Muscle layer of duodenum (tissue), 2 donors: ENCODE measurements at regions not wholly inside any gene's neighbourhood (a gene's known extent, or its start where the extent isn't known, plus 50 kb on each side); places are given as distances from the start of the nearest gene placed in this dataset.

Experiments
- H3K27ac ChIP-seq: one replicate; pipeline ENCODE4 v1.7.0; 2013; ENCODE audit warnings: mild to moderate bottlenecking, low read length
- H3K27me3 ChIP-seq: one replicate; pipeline ENCODE4 v1.7.0; 2013; ENCODE audit warnings: low read depth, mild to moderate bottlenecking, control low read depth, low read length
- H3K36me3 ChIP-seq, 2 donors: one replicate each; pipeline ENCODE4 v1.7.0; 2013; ENCODE audit warnings: low read length in 2 of 2, control low read depth in 1 of 2, mild to moderate bottlenecking in 1 of 2; ENCODE audit not compliant: insufficient read depth in 2 of 2, control insufficient read depth in 1 of 2
- H3K4me1 ChIP-seq, 2 donors: one replicate each; pipeline ENCODE4 v1.7.0; 2013; ENCODE audit warnings: low read length in 2 of 2, mild to moderate bottlenecking in 2 of 2, control low read depth in 1 of 2, moderate library complexity in 1 of 2; ENCODE audit not compliant: insufficient read depth in 2 of 2, control insufficient read depth in 1 of 2
- H3K4me3 ChIP-seq, 2 donors: one replicate each; pipeline ENCODE4 v1.7.0; 2013; ENCODE audit warnings: low read length in 2 of 2, low read depth in 1 of 2, mild to moderate bottlenecking in 1 of 2
- H3K9me3 ChIP-seq, 2 donors: one replicate each; pipeline ENCODE4 v1.7.0; 2013; ENCODE audit warnings: low read length in 2 of 2, control low read depth in 1 of 2, mild to moderate bottlenecking in 1 of 2; ENCODE audit not compliant: control insufficient read depth in 1 of 2
- donor health status: healthy.

DNA sequence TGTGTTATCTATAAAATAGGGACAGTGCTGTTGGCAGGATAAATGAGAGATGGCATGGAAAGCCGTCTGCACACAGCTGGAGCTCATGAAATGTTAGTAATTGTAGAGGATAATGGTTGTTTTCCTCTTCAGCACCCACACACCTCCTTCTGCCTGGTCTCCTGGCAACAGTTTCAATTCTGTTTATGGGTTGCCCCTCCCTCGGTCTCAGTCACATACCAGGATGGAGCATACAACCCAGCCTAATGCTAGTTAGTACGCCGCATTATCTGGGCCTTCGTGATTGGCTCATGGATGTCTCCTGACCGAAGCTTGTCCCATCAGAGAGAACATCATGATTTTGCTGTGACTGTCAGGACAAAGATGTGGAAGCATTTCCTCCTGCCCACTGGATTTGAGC lies 126.2 kb upstream of the WSCD1 start:
- no peaks in the 10 kb centered on the region for H3K4me1 ChIP-seq
- no peak overlapping the region for H3K27ac ChIP-seq
- no peaks in the 10 kb centered on the region for H3K36me3 ChIP-seq
- peaks cover 0 to 7% of the 10 kb centered on the region in 2 donors for H3K9me3 ChIP-seq
- no peak overlapping the region for H3K4me3 ChIP-seq
- peaks cover 3% of the 10 kb centered on the region for H3K27me3 ChIP-seq

DNA sequence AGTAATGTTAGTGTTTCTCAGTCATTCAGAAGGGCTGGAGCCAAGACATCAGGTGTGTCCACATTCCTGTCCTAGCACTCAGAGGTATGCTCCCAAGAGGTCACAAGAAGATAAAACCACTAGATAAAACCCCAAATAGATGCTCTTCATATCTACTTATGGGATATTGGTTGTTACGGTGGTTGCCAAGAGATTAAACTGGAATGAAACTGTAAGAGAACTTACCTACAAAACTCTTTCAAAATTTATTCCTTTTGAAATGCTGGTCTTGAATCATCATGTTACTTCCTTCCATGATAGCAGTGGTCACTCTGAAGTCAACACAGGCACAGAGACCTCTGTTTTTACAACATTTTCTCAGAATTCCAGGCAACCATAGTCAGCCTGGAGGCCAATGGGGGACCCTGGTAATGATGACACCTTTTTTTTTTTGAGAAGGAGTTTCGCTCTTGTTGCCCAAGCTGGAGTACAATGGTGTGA lies 122.4 kb upstream of the WSCD1 start:
- H3K27ac ChIP-seq: no peak overlapping the region
- H3K27me3 ChIP-seq: no peaks in the 10 kb centered on the region
- H3K4me1 ChIP-seq: no peaks in the 10 kb centered on the region
- peaks cover 0 to 7% of the 10 kb centered on the region in 2 donors for H3K9me3 ChIP-seq
- no peak overlapping the region for H3K4me3 ChIP-seq
- no peaks in the 10 kb centered on the region for H3K36me3 ChIP-seq

GRCh38 chr17:5948811-5949210 lies 121.4 kb upstream of the WSCD1 start:
- no peaks in the 10 kb centered on the region for H3K36me3 ChIP-seq
- no peaks in the 10 kb centered on the region for H3K27me3 ChIP-seq
- H3K4me1 ChIP-seq: no peaks in the 10 kb centered on the region
- no peak overlapping the region for H3K4me3 ChIP-seq
- no peak overlapping the region for H3K27ac ChIP-seq
- H3K9me3 ChIP-seq: peaks cover 0 to 7% of the 10 kb centered on the region in 2 donors

GRCh38 chr17:5950878-5951277 lies 119.3 kb upstream of the WSCD1 start:
- peaks cover 0 to 21% of the 10 kb centered on the region in 2 donors for H3K9me3 ChIP-seq
- no peaks in the 10 kb centered on the region for H3K36me3 ChIP-seq
- H3K27me3 ChIP-seq: no peaks in the 10 kb centered on the region
- no peak overlapping the region for H3K27ac ChIP-seq
- H3K4me3 ChIP-seq: no peak overlapping the region
- no peaks in the 10 kb centered on the region for H3K4me1 ChIP-seq

DNA sequence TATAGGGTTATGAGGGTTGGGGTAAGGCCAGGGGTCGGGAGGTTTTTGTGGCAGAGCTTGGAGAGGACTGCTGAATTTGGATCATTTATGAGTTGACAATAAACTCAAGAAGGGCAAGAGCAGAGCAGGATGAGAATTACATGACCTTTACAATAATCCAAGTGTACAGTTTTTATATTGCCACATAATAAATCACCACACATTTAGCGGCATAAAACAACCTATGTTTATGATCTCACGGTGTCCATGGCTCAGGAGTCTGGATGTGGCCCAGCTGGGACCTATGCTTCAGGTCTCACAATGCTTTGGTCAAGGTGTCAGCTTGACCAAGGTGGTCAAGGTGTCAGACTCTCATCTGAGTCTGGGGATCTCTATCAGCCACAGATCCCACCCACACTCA lies 118.3 kb upstream of the WSCD1 start:
- Histone ChIP-seq H3K4me1 (no peaks in the 10 kb centered on the region), H3K4me3 (no peak overlapping the region), H3K9me3 (peaks cover 8 to 31% of the 10 kb centered on the region in 2 donors), H3K27me3 (no peaks in the 10 kb centered on the region), H3K27ac (no peak overlapping the region), H3K36me3 (no peaks in the 10 kb centered on the region)

DNA sequence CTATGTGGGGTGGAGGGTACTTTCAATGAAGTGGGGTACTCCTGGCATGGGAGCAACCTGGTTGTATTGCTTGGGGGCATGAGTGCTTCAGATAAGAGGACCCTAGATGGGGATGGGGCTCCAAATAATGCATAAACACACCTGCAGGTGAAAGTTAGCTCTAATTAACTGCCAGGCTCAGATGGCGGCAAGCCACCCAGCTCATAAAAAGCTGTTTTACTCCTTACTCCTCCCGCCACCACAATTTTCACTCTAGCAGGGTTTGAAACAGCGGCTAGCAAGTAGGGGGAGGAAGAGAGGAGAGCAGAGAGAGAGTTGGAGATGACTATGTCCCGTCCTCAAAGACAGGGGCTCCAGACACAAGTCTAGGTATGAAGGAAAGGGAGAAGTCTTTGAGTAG lies 117.7 kb upstream of the WSCD1 start:
- Histone ChIP-seq H3K27me3 (no peaks in the 10 kb centered on the region), H3K4me1 (no peaks in the 10 kb centered on the region), H3K9me3 (peaks cover 8 to 32% of the 10 kb centered on the region in 2 donors), H3K4me3 (no peak overlapping the region), H3K36me3 (no peaks in the 10 kb centered on the region), H3K27ac (no peak overlapping the region)

DNA sequence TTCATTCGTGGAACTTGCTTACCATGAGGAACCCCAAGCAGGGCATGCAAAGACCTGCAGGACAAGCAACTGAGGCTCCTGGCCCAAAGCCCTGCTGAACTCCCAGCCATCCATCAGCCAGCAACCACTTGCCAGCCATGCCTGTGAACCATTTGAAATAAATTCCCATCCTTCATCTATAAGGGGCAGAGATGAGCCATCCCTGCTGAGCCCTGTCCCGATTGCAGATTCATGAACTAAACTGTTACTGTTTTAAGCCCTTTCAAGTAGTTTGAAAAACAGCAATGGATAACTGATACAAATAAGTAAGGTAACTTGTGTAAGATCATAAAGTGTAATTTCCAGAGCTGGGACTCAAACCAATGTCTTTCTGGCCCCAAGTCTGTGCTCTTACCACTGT lies 114.4 kb upstream of the WSCD1 start:
- Histone ChIP-seq H3K27ac (no peak overlapping the region), H3K27me3 (no peaks in the 10 kb centered on the region), H3K9me3 (peaks cover 8 to 24% of the 10 kb centered on the region in 2 donors), H3K4me1 (no peaks in the 10 kb centered on the region), H3K4me3 (no peak overlapping the region), H3K36me3 (no peaks in the 10 kb centered on the region)

- H3K4me1 ChIP-seq: no peaks in the 10 kb centered on the region
- H3K27ac ChIP-seq: no peak overlapping the region
- no peaks in the 10 kb centered on the region for H3K36me3 ChIP-seq
- no peak overlapping the region for H3K4me3 ChIP-seq
- no peaks in the 10 kb centered on the region for H3K27me3 ChIP-seq
- peaks cover 8 to 24% of the 10 kb centered on the region in 2 donors for H3K9me3 ChIP-seq
These were observed 111.3 kb upstream of the WSCD1 start for GRCh38 chr17:5958850-5959249.

GRCh38 chr17:5962371-5962770 lies 107.8 kb upstream of the WSCD1 start:
- no peaks in the 10 kb centered on the region for H3K4me1 ChIP-seq
- no peaks in the 10 kb centered on the region for H3K9me3 ChIP-seq
- H3K27me3 ChIP-seq: no peaks in the 10 kb centered on the region
- no peak overlapping the region for H3K27ac ChIP-seq
- H3K4me3 ChIP-seq: no peak overlapping the region
- no peaks in the 10 kb centered on the region for H3K36me3 ChIP-seq

- Histone ChIP-seq H3K27ac (no peak overlapping the region), H3K4me1 (no peaks in the 10 kb centered on the region), H3K36me3 (no peaks in the 10 kb centered on the region), H3K4me3 (no peak overlapping the region), H3K27me3 (no peaks in the 10 kb centered on the region), H3K9me3 (peaks cover 0 to 24% of the 10 kb centered on the region in 2 donors)
These were observed 98.2 kb upstream of the WSCD1 start for GRCh38 chr17:5971969-5972368.

- H3K27me3 ChIP-seq: no peaks in the 10 kb centered on the region
- H3K27ac ChIP-seq: no peak overlapping the region
- H3K4me3 ChIP-seq: no peak overlapping the region
- no peaks in the 10 kb centered on the region for H3K4me1 ChIP-seq
- H3K36me3 ChIP-seq: no peaks in the 10 kb centered on the region
- peaks cover 0 to 22% of the 10 kb centered on the region in 2 donors for H3K9me3 ChIP-seq
These were observed 96.8 kb upstream of the WSCD1 start for GRCh38 chr17:5973410-5973809.

GRCh38 chr17:5975661-5976060 lies 94.5 kb upstream of the WSCD1 start:
- Histone ChIP-seq H3K27me3 (no peaks in the 10 kb centered on the region), H3K36me3 (no peaks in the 10 kb centered on the region), H3K4me1 (no peaks in the 10 kb centered on the region), H3K4me3 (no peak overlapping the region), H3K27ac (no peak overlapping the region), H3K9me3 (peaks cover 0 to 22% of the 10 kb centered on the region in 2 donors)
